ENCODE measurements at regions not wholly inside any gene's neighbourhood (a gene's known extent, or its start where the extent isn't known, plus 50 kb on each side); places are given as distances from the start of the nearest gene placed in this dataset.

DNA sequence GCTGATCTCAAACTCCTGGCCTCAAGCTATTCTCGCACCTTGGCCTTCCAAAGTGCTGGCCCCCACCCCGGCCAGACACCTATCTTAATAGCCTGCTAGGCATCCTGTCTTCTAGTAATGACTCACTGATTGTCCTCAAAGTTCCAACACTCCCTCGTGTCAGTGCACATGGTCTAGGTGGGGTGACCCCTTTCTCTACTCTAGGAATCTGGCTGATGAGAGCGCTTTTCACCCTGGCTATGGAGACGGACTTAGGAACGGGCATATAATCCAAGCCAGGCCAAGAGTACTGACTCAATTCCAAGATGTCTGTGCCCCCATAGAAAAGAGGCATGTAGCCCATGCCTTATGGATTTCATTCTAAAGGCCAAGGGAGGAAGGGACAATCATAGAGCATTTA, 67.0 kb downstream of the PRLHR start:
- Mint-ChIP-seq H3K9me3 (no peaks in the 10 kb centered on the region), H3K4me3 (no peak overlapping the region), H3K4me1 (no peaks in the 10 kb centered on the region), H3K27me3 (ENCODE audit: insufficient read depth) (no peaks in the 10 kb centered on the region), H3K27ac (no peak overlapping the region), H3K36me3 (ENCODE audit: low read depth) (no peaks in the 10 kb centered on the region)
- no peak overlapping the region for H3K27ac ChIP-seq (ENCODE audit: low read depth, low read length)
- H3K4me1 ChIP-seq (ENCODE audit: control insufficient read depth, insufficient read depth, low read length), result no peaks in the 10 kb centered on the region
- no peak for DNase-seq
- WGBS, 2 experiments (ENCODE audit: insufficient coverage in 1 of 2, insufficient read length in 1 of 2), result 93 to 96% methylated on average over 6 of the region's 6 CpGs
- no peaks in the 10 kb centered on the region for H3K27me3 ChIP-seq (ENCODE audit: control insufficient read depth, insufficient read depth, low read length, poor library complexity, severe bottlenecking)
- H3K36me3 ChIP-seq (ENCODE audit: control insufficient read depth, insufficient read depth, low read length), result no peaks in the 10 kb centered on the region
- H3K9me3 ChIP-seq (ENCODE audit: control insufficient read depth, low read length), result no peaks in the 10 kb centered on the region
- TF ChIP-seq, protein P1, sequence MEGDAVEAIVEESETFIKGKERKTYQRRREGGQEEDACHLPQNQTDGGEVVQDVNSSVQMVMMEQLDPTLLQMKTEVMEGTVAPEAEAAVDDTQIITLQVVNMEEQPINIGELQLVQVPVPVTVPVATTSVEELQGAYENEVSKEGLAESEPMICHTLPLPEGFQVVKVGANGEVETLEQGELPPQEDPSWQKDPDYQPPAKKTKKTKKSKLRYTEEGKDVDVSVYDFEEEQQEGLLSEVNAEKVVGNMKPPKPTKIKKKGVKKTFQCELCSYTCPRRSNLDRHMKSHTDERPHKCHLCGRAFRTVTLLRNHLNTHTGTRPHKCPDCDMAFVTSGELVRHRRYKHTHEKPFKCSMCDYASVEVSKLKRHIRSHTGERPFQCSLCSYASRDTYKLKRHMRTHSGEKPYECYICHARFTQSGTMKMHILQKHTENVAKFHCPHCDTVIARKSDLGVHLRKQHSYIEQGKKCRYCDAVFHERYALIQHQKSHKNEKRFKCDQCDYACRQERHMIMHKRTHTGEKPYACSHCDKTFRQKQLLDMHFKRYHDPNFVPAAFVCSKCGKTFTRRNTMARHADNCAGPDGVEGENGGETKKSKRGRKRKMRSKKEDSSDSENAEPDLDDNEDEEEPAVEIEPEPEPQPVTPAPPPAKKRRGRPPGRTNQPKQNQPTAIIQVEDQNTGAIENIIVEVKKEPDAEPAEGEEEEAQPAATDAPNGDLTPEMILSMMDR (conservative IDR thresholded peaks at IDR 0.05), result no peak
- no peak overlapping the region for H3K4me3 ChIP-seq (ENCODE audit: low read length)
- no peak overlapping the region for H3K9ac ChIP-seq (ENCODE audit: extremely low read depth, low read length, poor library complexity, severe bottlenecking)

DNA sequence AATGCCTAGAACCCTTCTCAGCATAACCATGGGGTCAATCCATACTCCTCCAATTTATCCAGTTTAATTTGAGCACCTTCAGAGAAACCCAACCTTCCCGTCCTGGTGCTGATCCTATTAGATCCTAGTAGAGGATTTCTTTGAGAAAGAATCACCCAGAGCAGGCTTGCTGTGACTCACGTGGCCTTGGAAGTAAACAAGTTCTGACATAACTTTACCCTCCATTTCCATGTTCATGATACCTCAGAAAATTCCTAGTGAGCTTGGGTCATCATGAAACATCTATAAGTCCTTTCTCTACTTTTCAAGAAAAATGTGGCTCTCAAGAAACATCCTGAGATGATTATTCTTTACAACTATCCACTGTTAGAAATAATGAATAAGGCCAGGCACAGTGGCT, 71.7 kb downstream of the PRLHR start:
- Mint-ChIP-seq H3K9me3 (peaks cover 1% of the 10 kb centered on the region), H3K4me1 (peaks cover 2% of the 10 kb centered on the region), H3K4me3 (no peak overlapping the region), H3K27ac (no peak overlapping the region), H3K27me3 (ENCODE audit: insufficient read depth) (no peaks in the 10 kb centered on the region), H3K36me3 (ENCODE audit: low read depth) (no peaks in the 10 kb centered on the region)
- no peaks in the 10 kb centered on the region for H3K36me3 ChIP-seq (ENCODE audit: control insufficient read depth, insufficient read depth, low read length)
- 89 to 100% methylated on average over 1 to 2 of the region's 2 CpGs for WGBS, 2 experiments (ENCODE audit: insufficient coverage in 1 of 2, insufficient read length in 1 of 2)
- TF ChIP-seq, protein P1 (conservative IDR thresholded peaks at IDR 0.05), result no peak
- no peaks in the 10 kb centered on the region for H3K9me3 ChIP-seq (ENCODE audit: control insufficient read depth, low read length)
- H3K4me3 ChIP-seq (ENCODE audit: low read length), result no peak overlapping the region
- no peaks in the 10 kb centered on the region for H3K4me1 ChIP-seq (ENCODE audit: control insufficient read depth, insufficient read depth, low read length)
- no peaks in the 10 kb centered on the region for H3K27me3 ChIP-seq (ENCODE audit: control insufficient read depth, insufficient read depth, low read length, poor library complexity, severe bottlenecking)
- H3K9ac ChIP-seq (ENCODE audit: extremely low read depth, low read length, poor library complexity, severe bottlenecking), result no peak overlapping the region
- no peak overlapping the region for H3K27ac ChIP-seq (ENCODE audit: low read depth, low read length)
- DNase-seq, result no peak

DNA sequence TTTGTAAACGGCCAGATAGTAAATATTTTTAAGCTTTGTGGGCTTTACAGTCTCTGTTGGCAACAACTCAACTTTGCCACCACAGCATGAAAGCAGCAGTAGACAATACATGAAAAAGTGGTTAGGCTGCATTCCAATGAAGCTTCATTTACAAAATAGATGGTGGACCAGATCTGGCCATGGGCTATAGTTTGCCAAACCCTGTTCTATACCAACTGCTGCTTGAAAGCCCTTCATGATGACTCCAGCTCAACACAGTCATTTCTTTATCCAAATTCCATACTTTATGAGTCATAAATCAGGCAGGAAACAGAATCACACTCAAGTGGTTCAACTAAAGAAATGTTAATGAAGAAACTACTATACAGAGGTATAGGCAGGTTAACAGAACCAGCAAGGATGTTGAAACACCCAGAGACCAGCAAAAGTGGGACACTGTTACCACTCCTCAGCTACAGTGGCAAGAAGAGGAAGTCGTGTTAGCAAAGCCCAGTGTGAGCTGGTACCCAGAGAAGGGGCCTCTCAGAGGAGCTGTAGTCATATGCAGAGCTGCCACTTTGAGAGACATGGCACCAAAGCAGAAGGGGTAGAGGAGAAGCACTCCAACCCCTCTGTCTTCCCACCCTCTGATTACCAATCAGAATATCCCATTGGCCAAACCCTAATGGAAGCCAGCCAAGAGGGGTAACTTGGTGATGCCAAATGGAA, 72.5 kb downstream of the PRLHR start:
- Mint-ChIP-seq H3K27ac (no peak overlapping the region), H3K4me1 (peaks cover 2% of the 10 kb centered on the region), H3K4me3 (no peak overlapping the region), H3K9me3 (peaks cover 1% of the 10 kb centered on the region), H3K27me3 (ENCODE audit: insufficient read depth) (no peaks in the 10 kb centered on the region), H3K36me3 (ENCODE audit: low read depth) (no peaks in the 10 kb centered on the region)
- Histone ChIP-seq H3K9ac (ENCODE audit: extremely low read depth, low read length, poor library complexity, severe bottlenecking) (no peak overlapping the region), H3K4me3 (ENCODE audit: low read length) (no peak overlapping the region), H3K4me1 (ENCODE audit: control insufficient read depth, insufficient read depth, low read length) (no peaks in the 10 kb centered on the region), H3K36me3 (ENCODE audit: control insufficient read depth, insufficient read depth, low read length) (no peaks in the 10 kb centered on the region), H3K27ac (ENCODE audit: low read depth, low read length) (no peak overlapping the region), H3K27me3 (ENCODE audit: control insufficient read depth, insufficient read depth, low read length, poor library complexity, severe bottlenecking) (no peaks in the 10 kb centered on the region), H3K9me3 (ENCODE audit: control insufficient read depth, low read length) (peaks cover under 1% of the 10 kb centered on the region)
- WGBS, 2 experiments (ENCODE audit: insufficient coverage in 1 of 2, insufficient read length in 1 of 2), result 82 to 88% methylated on average over 1 to 2 of the region's 2 CpGs
- no peak for DNase-seq
- TF ChIP-seq, protein P1 (conservative IDR thresholded peaks at IDR 0.05), result no peak
